C4-2B (cell line): ENCODE measurements at regions not wholly inside any gene's neighbourhood (a gene's known extent, or its start where the extent isn't known, plus 50 kb on each side); places are given as distances from the start of the nearest gene placed in this dataset.

Source experiments
- ZFX ChIP-seq: fragments of 450-650 bp; IDR thresholded peaks from 2 replicates; pipeline ENCODE4 v1.6.1; 2017
- TF ChIP-seq, protein P1 (sequence below): fragments of 450-650 bp; conservative IDR thresholded peaks from 2 replicates; pipeline ENCODE4 v1.5.1; 2017; ENCODE audit warnings: mild to moderate bottlenecking

DNA sequence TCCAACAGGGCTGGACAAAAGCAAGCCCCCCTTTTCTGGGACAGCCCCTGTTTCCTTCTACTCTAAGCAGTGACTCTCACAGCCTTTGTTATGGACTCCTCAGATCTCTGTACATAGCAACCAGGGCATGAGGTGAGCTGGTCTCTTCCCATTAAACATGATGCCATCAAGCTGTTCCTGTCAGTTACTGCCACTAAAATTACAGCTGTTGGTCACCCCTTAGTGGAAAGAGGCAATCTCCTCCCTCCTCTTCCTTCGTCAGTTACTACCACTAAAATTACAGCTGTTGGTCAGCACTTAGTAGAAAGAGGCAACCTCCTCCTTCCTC, 95.2 kb upstream of the SMIM36 start:
- TF ChIP-seq, protein P1, sequence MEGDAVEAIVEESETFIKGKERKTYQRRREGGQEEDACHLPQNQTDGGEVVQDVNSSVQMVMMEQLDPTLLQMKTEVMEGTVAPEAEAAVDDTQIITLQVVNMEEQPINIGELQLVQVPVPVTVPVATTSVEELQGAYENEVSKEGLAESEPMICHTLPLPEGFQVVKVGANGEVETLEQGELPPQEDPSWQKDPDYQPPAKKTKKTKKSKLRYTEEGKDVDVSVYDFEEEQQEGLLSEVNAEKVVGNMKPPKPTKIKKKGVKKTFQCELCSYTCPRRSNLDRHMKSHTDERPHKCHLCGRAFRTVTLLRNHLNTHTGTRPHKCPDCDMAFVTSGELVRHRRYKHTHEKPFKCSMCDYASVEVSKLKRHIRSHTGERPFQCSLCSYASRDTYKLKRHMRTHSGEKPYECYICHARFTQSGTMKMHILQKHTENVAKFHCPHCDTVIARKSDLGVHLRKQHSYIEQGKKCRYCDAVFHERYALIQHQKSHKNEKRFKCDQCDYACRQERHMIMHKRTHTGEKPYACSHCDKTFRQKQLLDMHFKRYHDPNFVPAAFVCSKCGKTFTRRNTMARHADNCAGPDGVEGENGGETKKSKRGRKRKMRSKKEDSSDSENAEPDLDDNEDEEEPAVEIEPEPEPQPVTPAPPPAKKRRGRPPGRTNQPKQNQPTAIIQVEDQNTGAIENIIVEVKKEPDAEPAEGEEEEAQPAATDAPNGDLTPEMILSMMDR = no peak
- no peak for TF ChIP-seq ZFX
